ENCODE measurements at regions not wholly inside any gene's neighbourhood (a gene's known extent, or its start where the extent isn't known, plus 50 kb on each side); places are given as distances from the start of the nearest gene placed in this dataset.

GRCh38 chr11:95586661-95587060 lies 202.9 kb downstream of the FAM76B start (continued):
- TF ChIP-seq NRF1 (IDR thresholded peaks at IDR 0.05; ENCODE audit: low read depth, low read length): no peak

- H3K27me3 ChIP-seq (replicated peaks in 1 of 4; ENCODE audit: control insufficient read depth in 3 of 4, extremely low read depth in 1 of 4, insufficient read depth in 3 of 4, low read length in 3 of 4): no peaks in the 10 kb centered on the region
- H4K5ac ChIP-seq (ENCODE audit: insufficient read length, low read depth, low read length): no peak overlapping the region
- H3K36me3 ChIP-seq (ENCODE audit: control insufficient read depth in 2 of 4, insufficient read depth in 4 of 4, low read length in 3 of 4): no peaks in the 10 kb centered on the region
- no peak overlapping the region for H3K4me2 ChIP-seq (ENCODE audit: insufficient read depth in 1 of 2, low read depth in 2 of 2, low read length in 2 of 2)
- no peak overlapping the region for H2BK120ac ChIP-seq (replicated peaks; ENCODE audit: low read depth, low read length)
- H3K27ac ChIP-seq (ENCODE audit: low read depth, low read length): no peak overlapping the region
- H3K79me1 ChIP-seq (ENCODE audit: low read depth, low read length): no peaks in the 10 kb centered on the region
- no peak overlapping the region for H2AFZ ChIP-seq (ENCODE audit: low read length)
- H3K4me3 ChIP-seq (ENCODE audit: extremely low read depth in 1 of 4, insufficient read depth in 2 of 4, low read depth in 3 of 4, low read length in 4 of 4): no peak overlapping the region
- no peak overlapping the region for H3K23ac ChIP-seq (ENCODE audit: insufficient read length)
- H4K20me1 ChIP-seq (replicated peaks in 1 of 2; ENCODE audit: control insufficient read depth in 1 of 2, insufficient read depth in 2 of 2, low read length in 2 of 2): no peaks in the 10 kb centered on the region
- WGBS, 2 experiments (ENCODE audit: extremely low coverage in 1 of 2, insufficient coverage in 1 of 2, insufficient read length in 1 of 2, insufficient replicate concordance in 2 of 2, low coverage in 1 of 2, low lambda C conversion rate in 2 of 2, missing lambda C conversion rate in 1 of 2): 90% methylated on average over 1 of the region's 1 CpG; no CpG with 5 or more reads in 1 of the 2 experiments
- no peak overlapping the region for H3K18ac ChIP-seq (ENCODE audit: extremely low read depth, low read length)
- TF ChIP-seq KDM1A (IDR thresholded peaks at IDR 0.05; ENCODE audit: borderline replicate concordance, low read length) (no peak), CREB1 (IDR thresholded peaks at IDR 0.05) (no peak), SP1 (IDR thresholded peaks at IDR 0.05; ENCODE audit: low read depth, low read length) (no peak), YY1 (IDR thresholded peaks at IDR 0.05; ENCODE audit: low read depth, low read length) (no peak), MAFK (IDR thresholded peaks at IDR 0.05; ENCODE audit: low read depth, low read length) (no peak), SIRT6 (IDR thresholded peaks at IDR 0.05; ENCODE audit: low read length) (no peak)
- H2BK20ac ChIP-seq (ENCODE audit: low read length): no peak overlapping the region
- no peak overlapping the region for H2BK15ac ChIP-seq (ENCODE audit: low read length)
- POLR2A ChIA-PET (ENCODE audit: partially characterized antibody): no interaction called here
- no peak overlapping the region for H4K8ac ChIP-seq (ENCODE audit: extremely low read depth, insufficient read depth, low read length)
- no peak overlapping the region for H2BK5ac ChIP-seq (ENCODE audit: low read depth, low read length)
- FAIRE-seq (no peak), DNase-seq (ENCODE audit: low read depth in 1 of 2, low spot score in 2 of 2) (no peak)
- no peak overlapping the region for H2BK12ac ChIP-seq (ENCODE audit: low read depth, low read length)
- H3K56ac ChIP-seq (replicated peaks; ENCODE audit: insufficient read length, low read depth, low read length): no peak overlapping the region
- H3K9ac ChIP-seq (replicated peaks in 1 of 4; ENCODE audit: extremely low read depth in 1 of 4, low read depth in 3 of 4, low read length in 3 of 4): no peak overlapping the region
- no peaks in the 10 kb centered on the region for H3K23me2 ChIP-seq (ENCODE audit: low read depth, low read length)
- CTCF ChIA-PET (ENCODE audit: partially characterized antibody): interaction anchor here (1.2 kb wide), 1 partner anchor 280 kb away, joined by 3 read pairs; no protein-coding TSS in a partner anchor
- no peaks in the 10 kb centered on the region for H3K4me1 ChIP-seq (replicated peaks in 1 of 4; ENCODE audit: control insufficient read depth in 3 of 4, insufficient read depth in 4 of 4, low read length in 3 of 4)
- no peak overlapping the region for H2AK5ac ChIP-seq (ENCODE audit: low read depth, low read length)
- H4K91ac ChIP-seq (replicated peaks; ENCODE audit: insufficient read length, low read length): no peak overlapping the region
- no peak overlapping the region for H3K14ac ChIP-seq (ENCODE audit: insufficient read length)
- no peak overlapping the region for H3K4ac ChIP-seq (replicated peaks; ENCODE audit: insufficient read length, low read depth, low read length)
- no peaks in the 10 kb centered on the region for H3K9me3 ChIP-seq (ENCODE audit: insufficient read depth in 2 of 2, low read depth in 1 of 2, low read length in 1 of 2)
- no peaks in the 10 kb centered on the region for H3K79me2 ChIP-seq (ENCODE audit: control insufficient read depth in 1 of 2, insufficient read depth in 2 of 2, low read length in 2 of 2)
Measured at GRCh38 chr11:95586155-95586554, 203.4 kb downstream of the FAM76B start.
